ENCODE measurements at regions not wholly inside any gene's neighbourhood (a gene's known extent, or its start where the extent isn't known, plus 50 kb on each side); places are given as distances from the start of the nearest gene placed in this dataset.
A peak's percentile ranks its signal among the peaks of the same experiment; 100 is the strongest.
"Not testable (repeated sequence)": the region's sequence is repeated elsewhere in the genome, so short reads cannot be mapped to it uniquely, and the experiment has no call there.

DNA sequence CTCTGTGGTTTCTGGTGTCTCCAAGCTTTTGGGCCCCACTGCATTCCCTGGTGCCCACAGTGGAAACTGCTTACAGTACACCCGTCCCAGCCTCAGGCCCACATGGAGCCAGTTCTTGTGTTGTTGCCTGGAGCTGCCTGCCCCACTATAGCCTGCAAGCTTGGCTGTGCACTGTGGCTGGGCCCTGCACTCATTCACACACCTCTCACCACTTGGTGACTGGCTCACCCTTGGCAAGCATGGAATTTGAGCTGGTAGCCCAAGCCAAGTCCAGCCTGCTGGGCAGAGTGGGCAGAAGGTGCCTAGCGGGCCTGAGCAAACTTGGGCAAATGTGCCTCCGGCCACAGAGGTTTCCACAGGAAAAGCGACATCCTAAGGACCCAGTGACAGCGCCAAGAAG is 472.3 kb downstream of the MMUT start:
- no peak for DNase-seq

DNA sequence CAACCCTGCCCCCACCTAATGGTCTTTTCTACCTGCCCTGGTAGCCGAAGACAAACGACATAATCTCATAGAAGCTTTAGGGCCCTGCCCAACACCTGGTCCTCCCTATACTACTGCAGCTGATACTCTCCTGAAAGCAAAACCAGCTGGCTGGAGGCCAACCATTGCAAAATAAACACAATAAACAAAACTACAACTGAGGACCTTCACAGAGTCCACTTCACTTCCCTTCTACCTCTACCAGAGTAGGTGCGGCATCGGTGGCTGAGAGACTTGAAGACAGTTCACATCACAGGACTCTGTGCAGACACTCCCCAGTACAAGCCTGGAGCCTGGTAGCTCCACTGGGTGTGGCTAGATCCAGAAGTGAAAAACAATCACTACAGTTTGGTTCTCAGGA is 476.2 kb downstream of the MMUT start:
- DNase-seq: no peak

DNA sequence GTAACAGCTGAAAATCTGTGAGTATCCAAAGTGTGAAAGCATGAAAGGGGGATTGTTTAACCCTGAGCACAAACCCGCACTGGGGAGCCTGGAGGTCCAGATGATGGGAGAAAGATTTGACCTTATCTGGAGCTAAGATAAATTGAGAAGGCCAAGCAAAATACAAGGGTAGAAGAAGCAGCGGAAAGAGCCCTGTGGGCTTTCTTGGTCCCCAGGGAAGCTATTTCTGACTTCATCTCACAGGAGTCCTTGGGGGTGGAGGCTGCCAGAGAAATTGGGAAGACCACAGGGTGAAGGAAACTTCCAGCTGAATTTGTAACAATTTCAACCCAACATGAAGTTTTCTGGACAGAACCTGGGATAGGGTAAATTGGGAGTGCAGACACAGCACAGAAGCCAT is 476.9 kb downstream of the MMUT start:
- DNase-seq: no peak

DNA sequence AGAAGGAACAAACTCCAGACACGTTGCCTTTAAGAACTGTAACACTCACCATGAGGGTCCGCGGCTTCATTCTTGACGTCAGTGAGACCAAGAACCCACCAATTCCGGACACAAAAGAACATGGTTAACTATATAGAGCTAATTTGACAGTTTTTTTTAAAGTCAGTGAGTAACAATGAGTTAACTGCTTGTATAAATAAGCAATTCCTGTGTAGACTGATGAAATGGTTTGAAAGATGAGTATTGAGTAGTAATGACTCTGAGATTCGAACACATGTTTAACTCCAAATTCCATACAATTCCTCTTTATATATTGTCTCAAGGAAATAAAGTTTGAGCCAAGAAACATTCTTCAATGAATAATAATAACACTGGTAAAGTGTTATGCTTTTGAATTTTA is 478.0 kb downstream of the MMUT start:
- peak; percentile 4 for DNase-seq

DNA sequence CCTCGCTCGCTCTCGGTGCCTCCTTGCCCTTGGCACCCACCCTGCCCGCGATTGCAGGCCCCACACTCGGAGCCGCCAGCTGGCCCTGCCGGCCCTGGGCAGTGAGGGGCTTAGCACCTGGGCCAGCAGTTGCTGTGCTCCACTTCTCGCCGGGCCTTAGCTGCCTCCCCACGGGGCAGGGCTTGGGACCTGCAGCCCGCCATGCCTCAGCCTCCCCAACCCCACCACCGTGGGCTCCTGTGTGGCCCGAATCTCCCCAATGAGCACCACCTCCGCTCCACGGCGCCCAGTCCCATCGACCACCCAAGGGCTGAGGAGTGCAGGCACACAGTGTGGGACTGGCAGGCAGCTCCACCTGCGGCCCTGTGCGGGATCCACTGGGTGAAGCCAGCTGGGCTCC is 479.1 kb downstream of the MMUT start:
- not testable (repeated sequence) for DNase-seq

DNA sequence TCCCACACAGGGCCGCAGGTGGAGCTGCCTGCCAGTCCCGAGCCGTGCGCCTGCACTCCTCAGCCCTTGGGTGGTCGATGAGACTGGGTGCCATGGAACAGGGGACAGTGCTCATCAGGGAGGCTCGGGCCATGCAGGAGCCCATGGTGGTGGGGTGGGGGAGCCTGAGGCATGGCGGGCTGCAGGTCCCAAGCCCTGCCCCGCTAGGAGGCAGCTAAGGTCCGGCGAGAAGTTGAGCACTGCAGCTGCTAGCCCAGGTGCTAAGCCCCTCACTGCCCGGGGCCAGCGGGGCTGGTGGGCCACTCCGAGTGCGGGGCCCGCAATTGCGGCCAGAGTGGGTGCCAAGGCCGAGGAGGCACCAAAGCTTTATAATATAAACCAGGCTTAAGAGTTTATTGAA is 479.7 kb downstream of the MMUT start:
- no peak for DNase-seq

DNA sequence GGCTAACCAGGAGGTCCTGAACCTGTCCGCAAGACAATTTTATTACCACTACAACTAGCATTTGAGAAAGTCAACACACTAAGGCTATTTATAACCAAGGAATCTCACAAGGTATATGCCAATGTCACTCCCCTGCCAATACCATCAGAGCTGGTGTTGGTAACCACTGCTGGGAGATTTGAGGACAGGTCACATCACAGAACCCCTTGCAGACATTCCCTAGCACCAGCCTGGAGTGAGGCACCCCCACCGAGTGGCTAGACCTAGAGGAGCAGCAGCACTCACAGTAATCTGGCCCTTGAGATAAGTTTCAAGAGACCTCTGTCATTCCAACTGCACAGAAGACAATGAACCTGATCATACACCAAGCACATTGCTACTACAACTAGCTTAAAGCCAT is 483.2 kb downstream of the MMUT start:
- no peak for DNase-seq

DNA sequence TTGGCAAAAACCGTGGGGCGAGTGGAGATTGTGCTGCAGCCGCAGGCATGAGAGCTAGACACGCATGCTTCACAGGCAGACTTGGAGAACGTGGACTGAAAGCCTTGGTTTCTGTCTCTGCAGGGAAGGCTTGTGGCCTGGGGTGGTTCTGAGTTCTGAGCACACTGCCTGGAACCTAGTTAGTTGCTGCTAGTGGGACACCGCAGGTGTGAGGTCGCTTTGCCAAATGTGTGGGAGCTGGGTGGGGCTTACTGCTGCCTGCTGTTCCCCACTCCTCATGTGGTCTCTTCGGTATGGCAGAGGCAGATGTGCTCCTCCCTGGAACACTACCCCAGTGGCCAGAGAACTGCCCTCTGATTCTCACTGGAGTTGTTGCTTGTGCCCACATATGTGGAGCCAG is 484.0 kb downstream of the MMUT start:
- DNase-seq: no peak

DNA sequence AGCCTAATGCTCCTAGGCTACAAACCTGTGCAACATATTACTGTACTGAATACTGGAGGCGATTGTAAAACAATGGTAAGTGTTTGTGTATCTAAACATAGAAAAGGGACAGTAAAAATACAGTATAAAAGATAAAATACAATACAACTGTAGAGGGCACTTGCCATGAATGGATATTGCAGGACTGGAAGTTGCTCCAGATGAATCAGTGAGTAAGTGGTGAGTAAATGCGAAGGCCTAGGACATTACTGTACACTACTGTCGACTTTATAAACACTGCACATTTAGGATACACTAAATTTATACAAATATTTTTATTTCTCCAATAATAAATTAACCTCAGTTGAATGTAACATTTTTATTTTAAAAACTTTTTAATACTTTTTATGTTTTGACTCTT is 485.0 kb downstream of the MMUT start:
- no peak for DNase-seq

DNA sequence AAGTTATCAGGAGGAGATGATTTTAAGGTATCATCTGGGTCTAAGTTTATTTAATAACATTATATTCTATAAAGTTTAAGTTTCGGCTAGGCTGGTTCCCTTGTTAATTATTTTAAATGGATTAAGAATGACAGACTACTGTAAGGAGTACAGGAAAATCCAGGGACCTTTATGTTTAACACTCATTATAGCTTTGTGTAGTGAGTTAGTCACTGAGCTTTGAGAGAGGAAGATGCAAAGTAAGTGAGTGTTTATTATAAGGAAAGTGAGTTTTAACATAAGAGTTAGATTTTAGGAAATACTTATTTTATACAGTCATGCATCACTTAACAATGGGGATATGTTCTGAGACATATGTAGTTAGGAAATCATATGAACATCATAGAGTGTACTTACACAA is 485.5 kb downstream of the MMUT start:
- no peak for DNase-seq

DNA sequence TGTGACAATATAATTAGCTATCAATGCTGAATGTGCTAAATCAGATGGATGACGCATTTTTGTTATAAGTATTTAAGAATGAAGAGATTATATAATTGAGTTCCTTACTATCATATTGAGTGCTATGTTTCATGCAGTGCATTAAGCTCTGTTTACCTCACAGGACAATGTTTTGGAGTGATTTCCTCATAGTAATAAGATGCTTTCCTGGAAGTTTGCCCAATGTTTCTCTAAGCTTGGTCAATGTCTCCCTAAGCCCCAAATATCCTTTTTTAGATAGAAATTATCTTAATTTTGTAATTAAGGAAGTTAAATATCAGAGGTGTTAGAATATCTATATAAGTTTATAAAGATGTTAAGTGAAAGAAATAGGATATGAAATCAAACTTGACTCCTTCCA is 489.6 kb downstream of the MMUT start:
- no peak for DNase-seq

DNA sequence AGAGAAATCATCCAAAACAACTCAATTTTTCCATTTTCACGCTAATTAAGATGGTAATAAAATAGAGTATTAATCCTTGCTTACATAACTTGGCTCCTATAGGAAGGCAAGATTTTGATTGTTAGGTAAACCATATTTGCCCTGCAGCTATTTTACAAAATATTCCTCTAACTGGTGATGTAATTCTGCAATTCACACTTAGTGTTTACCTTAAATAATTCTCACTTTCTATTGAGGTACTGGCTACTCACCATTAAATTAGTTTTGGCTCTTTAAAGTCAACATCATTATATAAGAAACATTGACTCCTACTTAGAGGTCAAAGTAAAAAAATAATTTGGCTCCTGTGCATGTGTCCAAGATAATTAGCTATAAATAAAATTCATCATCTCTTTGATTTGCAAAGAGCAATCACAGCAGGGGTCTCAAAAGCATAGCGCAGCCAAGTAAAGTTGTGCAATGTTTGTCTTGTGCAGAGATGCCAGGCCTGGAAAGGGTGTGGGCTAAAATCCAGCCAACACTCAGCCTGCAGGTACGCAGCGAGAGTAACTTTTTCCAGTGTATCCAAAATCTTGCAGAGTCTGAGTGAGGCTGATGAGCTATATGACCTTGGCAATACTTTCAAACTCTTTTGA is 501.2 kb downstream of the MMUT start:
- DNase-seq: no peak

DNA sequence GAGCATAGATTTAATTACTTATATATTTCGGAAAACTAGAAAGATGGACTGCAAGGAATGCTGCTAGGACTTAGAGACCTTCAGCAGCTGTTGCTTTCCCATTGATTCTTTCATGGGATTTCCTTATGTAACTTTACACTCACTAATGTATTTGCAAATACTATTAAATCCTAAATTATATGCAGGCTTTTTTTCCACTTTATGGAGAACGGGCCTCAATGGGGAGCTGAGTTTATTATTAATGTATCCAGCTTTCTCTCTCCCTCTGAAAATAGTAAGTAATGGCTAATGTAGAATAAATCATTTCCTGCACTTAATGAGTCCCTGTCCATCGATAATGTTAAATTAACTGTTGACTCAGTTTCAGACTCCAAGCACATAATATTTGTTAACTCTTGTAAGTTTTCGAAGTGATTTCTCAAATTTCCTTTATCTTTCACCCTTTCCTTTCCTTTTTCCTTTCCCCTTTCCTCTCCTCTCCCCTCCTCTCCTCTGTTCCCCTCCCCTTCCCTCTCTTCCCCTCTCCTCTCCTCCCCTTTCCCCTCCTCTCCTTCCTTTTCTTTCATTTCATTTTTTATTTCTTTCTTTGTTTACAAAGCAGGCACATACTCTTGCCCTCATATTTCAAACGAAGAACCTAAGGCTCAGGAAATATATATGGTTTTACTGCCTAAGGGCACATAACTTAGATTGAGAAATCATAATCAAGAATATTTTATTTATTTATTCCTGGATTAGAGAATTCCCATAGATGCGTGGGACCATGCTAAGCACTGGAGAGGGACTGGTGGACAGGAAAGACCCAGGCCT is 503.6 kb downstream of the MMUT start:
- no peak for DNase-seq

DNA sequence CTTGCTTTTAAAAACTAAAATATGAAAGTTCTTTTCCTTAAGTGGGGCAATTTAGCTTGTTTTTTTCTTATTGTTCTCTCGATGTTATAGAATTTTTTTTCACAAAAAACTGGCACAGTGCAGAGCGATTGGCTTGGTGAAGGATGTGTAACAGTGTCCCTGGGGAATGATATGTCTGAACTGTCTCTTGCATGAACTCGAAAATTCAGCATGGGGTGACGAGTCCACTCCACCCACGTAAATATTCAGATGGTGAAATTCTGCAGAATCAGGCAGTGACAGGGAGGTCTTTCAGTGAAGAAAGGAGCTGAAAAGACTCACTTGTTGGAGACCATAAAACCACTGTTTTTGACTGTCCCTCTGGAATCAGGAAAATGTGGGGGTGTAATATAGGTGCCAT is 505.3 kb downstream of the MMUT start:
- DNase-seq: no peak

DNA sequence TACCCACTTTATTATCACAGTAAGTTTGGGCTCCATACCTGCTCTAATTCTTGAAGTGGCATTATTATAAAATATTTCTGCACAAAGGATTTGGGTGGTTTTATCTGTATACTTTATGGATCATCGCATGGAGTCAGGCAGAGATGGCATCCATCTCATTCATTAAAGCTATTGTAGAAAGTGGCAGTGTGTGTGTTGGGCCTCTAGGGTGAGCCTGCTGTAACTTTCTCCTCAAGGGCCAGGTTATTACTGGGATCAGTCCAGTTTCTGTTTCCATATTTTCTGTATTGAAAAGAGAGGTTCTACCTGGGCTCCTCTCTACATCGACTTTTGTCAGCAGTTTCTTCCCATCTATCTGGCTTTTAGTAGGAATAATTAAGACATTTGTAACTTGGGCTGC is 511.1 kb downstream of the MMUT start:
- no peak for DNase-seq

DNA sequence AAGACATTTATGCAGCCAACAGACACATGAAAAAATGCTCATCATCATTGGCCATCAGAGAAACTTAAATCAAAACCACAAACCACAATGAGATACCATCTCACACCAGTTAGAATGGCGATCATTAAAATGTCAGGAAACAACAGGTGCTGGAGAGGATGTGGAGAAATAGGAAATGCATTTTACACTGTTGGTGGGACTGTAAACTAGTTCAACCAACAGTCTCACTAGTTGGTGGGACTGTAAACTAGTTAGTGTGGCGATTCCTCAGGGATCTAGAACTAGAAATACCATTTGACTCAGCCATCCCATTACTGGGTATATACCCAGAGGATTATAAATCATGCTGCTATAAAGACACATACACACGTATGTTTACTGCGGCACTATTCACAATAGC is 518.8 kb downstream of the MMUT start:
- DNase-seq: peak; percentile 27

DNA sequence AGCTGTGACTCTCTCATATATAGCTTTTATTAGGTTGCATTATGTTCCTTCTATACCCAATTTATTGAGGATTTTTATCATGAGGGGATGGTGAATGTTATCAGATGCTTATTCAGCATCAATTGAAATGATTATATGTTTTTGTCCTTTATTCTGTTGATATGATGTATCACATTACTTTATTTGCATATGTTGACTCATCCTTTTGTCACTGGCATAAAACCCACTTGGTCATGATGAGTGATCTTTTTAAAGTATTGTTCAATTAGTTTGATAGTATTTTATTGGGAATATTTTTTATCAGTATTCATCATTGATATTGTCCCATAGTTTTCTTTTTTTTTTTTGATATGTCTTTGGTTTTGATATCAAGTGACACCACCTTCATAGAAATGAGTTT is 529.9 kb downstream of the MMUT start:
- DNase-seq: no peak

DNA sequence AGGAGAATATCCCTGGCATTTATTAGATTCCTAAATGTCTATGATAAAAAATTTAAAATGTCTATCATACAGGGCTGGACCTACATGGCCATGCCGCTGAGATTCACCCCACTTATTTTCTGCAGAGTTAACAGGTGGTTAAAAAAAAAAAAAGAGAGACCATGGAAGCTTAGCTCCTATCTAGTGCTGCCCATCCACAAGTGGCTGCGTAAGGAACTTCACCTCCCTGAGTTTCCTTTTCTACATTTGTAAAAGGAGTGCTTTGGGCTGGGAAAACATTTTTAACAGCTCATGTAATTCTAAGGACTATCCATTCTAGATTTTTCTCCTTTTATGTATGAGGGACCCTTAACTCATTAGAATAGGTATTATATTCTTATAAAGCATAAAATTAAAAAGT is 534.1 kb downstream of the MMUT start:
- no peak for DNase-seq

DNA sequence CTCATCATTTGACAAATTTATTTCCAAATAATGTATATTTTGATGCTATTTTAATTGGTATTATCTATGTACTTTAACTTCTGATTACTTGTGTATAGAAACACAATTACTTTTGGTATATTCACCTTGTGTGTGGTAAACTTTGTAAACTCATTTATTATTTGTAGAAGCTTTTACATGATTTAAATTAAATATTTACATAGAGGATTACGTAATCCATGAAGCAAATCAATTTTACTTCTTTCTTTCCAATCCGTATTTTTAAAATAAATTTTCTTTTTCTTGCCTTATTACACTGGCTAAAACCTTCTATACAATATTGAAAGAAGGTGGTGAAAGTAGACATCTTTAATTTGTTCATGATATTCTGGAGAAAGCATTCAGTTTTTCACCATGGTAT is 540.2 kb downstream of the MMUT start:
- no peak for DNase-seq

DNA sequence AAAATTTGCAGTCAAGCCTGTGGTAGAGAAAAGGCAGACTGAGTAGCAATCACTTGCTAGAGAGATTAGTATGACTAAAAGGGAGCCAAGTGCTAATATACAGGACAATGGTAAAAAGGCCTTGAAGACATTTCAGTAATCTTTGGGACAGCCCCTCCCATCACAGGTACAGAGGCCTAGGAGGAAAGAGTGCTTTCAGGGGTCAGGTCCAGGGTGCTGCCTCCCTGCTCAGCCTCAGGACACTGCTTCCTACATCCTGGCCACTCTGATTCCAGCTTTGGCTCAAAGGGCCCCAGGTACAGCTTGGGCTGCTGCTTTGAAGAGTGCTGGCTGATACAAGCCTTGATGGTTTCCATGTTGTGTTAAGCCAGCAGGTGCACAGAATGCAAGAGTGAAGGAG is 543.5 kb downstream of the MMUT start:
- DNase-seq: no peak

DNA sequence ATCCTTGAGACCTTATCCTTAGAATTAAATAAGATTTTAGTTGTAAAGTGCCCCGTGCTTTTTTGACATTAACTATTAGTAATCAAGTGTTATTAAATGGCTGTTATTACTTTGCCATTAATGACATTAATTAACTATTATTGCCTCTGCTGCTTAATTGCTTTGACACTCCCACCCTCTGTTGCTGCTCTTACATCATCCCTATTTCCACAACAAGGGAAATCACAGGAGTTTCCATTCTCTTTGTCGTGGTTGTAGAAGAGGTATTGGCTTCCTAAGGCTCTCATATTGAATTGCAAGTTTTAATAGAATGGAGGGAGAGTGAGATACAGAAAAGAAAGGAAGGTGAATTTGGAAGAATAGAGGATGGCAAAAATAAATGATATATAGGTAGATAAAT is 545.8 kb downstream of the MMUT start:
- no peak for DNase-seq

DNA sequence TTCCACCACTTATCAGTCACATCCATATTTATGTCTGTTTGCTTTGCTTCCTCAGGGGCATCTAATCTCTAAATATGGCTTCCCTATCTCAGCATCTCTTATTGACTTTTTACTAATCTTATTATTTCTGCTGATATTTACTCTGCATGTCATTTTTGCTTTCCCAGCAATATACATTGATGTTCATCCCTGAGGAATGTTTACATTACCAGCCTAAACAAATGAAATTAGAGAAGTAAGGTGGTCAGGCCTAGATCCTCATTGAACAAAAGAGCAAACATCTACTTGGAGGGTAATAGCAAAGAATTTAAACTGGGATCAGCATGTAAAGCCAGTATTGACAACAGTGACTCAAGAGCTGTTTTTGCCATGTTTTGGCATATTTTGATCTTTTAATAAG is 546.4 kb downstream of the MMUT start:
- no peak for DNase-seq

DNA sequence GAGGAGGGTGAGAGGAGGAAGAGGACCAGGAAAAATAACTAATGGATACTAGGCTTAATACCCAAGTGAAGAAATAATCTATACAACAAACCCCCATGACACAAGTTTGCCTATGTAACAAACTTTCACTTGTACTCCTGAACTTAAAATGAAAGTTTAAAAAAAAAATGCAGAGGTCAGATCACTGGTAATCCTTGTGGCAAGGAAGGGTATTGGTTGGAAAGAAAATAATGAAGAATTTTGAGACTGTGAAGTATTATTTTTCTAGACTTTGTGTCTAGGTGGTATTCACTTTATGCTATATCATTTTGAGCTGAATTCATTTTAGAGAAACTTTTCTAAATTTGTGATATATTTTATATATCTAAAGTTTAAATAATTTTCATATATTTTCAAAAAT is 547.5 kb downstream of the MMUT start:
- DNase-seq: no peak

DNA sequence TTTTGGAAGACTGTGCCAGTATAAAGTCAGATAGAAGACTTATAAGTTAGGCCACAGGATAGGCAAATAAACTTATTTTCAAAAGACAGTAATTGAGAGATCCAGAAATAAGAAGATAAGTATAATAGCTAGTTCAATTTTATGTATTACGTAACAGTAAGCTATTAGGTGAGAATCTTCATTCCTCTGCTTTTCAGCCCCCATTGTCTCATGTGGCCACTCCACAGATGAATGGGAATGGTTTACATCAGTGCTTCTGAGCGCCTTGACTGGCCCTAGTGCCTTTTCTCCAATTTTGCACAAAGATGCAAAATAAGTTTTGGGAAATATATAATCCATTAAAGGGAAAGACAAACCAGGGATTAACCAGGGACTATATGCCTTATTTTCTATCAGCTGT is 550.5 kb downstream of the MMUT start:
- DNase-seq: no peak

DNA sequence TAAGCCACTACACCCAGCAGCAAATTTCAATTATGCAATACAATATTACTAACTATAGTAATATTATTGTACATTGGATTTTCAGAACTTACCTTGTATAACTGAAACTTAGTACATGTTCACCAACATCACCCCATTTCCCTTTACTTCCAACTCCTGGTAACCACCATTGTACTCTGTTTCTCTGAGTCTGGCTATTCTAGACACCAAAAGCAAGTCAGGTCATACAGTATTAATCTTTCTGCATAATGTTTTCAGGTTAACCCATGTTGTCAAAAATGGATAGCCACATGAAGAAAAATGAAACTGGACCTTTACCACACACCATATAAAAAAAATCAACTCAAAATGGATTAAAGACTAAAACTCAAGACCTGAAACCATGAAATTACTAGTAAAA is 558.2 kb downstream of the MMUT start:
- DNase-seq: no peak

All from fibroblast of skin of back (primary cell).